ENCODE measurements at regions not wholly inside any gene's neighbourhood (a gene's known extent, or its start where the extent isn't known, plus 50 kb on each side); places are given as distances from the start of the nearest gene placed in this dataset.

DNA sequence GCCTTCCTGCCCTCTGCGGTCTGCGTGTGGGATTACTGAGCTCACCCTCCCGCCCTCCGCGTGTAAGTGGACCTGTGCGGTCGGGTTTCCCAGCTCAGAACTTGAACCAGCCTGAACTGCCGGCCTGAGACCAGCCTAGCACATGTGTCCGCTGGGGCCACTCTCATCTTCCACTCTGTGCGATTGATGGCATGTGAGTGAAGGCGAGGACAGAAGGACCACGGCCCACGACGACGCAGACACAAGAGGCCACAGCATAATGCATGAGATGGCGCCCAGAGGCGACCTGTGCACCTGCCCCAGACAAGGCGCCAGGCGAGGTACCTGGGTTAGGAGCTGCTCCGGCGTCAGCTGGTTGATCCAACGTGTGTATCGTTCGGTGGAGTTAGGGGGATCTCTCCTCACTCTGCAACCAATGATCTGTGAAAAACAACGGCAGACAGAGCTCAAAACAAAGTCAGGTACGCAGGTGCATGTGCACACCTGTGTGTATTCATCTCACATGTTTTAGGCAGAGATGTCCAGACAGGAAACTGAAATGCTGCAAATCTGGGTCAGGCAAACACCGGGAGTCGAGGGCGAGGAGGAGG, 74.5 kb upstream of the METRNL start:
- Histone ChIP-seq H3K9me2 (replicated peaks; ENCODE audit: insufficient read depth, low read length) (no peaks in the 10 kb centered on the region), H3K9me3 (replicated peaks; ENCODE audit: insufficient read depth, low read length) (no peaks in the 10 kb centered on the region), H3K9ac (ENCODE audit: low read length) (no peak overlapping the region), H3K4me3 (ENCODE audit: low read length) (no peak overlapping the region), H3F3A (ENCODE audit: insufficient read depth, low read length) (no peaks in the 10 kb centered on the region), H3K4me2 (ENCODE audit: low read depth, low read length) (no peak overlapping the region), H3K79me2 (ENCODE audit: low read length) (no peaks in the 10 kb centered on the region), H3K36me3 (replicated peaks; ENCODE audit: insufficient read depth, low read length) (no peaks in the 10 kb centered on the region), H4K20me1 (ENCODE audit: insufficient read depth, low read length) (no peaks in the 10 kb centered on the region), H3K27me3 (replicated peaks; ENCODE audit: insufficient read depth, low read length) (peaks cover 57% of the 10 kb centered on the region), H3K4me1 (ENCODE audit: low read length) (no peaks in the 10 kb centered on the region), H3K27ac (ENCODE audit: low read length) (no peak overlapping the region), H2AFZ (ENCODE audit: low read length) (no peak overlapping the region)
- DNase-seq = no peak
- TF ChIP-seq, protein P1, sequence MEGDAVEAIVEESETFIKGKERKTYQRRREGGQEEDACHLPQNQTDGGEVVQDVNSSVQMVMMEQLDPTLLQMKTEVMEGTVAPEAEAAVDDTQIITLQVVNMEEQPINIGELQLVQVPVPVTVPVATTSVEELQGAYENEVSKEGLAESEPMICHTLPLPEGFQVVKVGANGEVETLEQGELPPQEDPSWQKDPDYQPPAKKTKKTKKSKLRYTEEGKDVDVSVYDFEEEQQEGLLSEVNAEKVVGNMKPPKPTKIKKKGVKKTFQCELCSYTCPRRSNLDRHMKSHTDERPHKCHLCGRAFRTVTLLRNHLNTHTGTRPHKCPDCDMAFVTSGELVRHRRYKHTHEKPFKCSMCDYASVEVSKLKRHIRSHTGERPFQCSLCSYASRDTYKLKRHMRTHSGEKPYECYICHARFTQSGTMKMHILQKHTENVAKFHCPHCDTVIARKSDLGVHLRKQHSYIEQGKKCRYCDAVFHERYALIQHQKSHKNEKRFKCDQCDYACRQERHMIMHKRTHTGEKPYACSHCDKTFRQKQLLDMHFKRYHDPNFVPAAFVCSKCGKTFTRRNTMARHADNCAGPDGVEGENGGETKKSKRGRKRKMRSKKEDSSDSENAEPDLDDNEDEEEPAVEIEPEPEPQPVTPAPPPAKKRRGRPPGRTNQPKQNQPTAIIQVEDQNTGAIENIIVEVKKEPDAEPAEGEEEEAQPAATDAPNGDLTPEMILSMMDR (IDR thresholded peaks at IDR 0.05; ENCODE audit: low read length) = no peak
- no peak for TF ChIP-seq EZH2phosphoT487 (IDR thresholded peaks at IDR 0.05; ENCODE audit: low read length)
- no peak for TF ChIP-seq EZH2 (optimal IDR thresholded peaks at IDR 0.05; ENCODE audit: low read depth, low read length)

DNA sequence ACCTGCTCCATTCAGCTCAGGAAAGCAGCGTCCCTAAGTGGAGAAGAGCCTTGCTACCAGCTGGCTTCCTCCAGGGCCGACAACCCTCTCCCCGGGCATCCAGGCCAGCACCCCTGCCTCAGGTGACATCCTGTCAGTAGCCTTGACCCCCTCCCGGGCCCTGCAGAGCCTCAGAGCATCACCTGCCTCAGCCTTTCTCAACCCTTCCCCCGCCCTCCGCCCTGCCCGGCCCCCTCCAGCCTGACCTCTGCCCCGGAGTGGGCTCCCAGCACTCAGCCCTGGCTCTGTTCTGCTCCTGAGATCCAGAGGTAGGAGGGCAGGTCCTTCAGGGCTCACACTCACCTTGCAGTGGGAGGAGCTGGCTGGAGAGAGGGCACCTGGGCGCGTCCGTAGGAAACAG, 73.8 kb upstream of the METRNL start:
- no peak for DNase-seq
- H3K9me2 ChIP-seq (replicated peaks; ENCODE audit: insufficient read depth, low read length) = no peaks in the 10 kb centered on the region

DNA sequence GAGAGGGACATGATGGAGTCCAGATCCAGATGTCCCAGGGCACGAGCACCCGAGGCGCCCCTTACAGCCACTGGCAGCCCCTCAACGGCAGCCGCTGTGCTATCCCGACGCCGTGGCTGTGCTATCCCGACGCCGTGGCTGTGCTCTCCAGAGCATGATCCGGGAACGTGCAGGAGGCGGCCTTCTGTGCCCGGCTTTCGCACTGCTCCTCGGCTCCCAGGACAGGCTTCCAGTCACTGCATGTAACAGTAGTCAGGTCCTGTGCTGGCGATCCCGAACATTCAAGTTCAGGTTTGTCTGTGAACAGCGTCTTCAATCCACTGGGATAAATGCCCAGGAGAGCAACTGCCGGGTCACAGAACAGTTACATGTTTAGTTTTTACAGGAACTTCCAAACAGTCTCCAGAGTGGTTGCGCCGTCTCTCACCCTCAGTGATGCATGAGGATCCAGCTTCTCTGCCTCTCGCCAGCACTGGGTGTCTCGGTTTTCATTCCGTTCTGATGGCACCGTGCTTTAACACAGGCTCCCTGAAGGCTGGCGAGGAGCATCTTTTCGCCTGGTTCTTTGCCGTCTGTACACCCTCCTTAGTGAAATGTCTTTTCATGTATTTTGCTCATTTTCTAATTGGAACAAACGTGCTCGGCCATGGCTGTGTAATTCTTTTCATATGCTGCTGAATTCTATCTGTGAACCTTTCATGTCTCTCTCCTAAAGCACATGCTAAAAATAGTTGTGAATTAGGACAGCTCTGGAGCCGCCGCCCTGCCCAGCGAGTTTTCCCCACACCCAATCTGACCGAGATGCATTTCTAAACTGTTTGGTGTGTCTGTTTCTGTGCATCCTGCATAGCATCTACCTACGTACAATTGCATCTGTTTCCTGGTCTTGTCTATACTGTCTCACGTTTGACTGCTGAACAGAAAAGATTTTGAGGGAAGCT, 72.6 kb upstream of the METRNL start:
- peaks cover 59% of the 10 kb centered on the region for H3K27me3 ChIP-seq (replicated peaks; ENCODE audit: insufficient read depth, low read length)
- no peaks in the 10 kb centered on the region for H3K36me3 ChIP-seq (replicated peaks; ENCODE audit: insufficient read depth, low read length)
- H4K20me1 ChIP-seq (ENCODE audit: insufficient read depth, low read length) = no peaks in the 10 kb centered on the region
- H3K4me1 ChIP-seq (ENCODE audit: low read length) = no peaks in the 10 kb centered on the region
- DNase-seq = no peak
- no peaks in the 10 kb centered on the region for H3K9me3 ChIP-seq (replicated peaks; ENCODE audit: insufficient read depth, low read length)
- H3F3A ChIP-seq (ENCODE audit: insufficient read depth, low read length) = no peaks in the 10 kb centered on the region
- H3K27ac ChIP-seq (ENCODE audit: low read length) = no peak overlapping the region
- no peak overlapping the region for H2AFZ ChIP-seq (ENCODE audit: low read length)
- H3K79me2 ChIP-seq (ENCODE audit: low read length) = no peaks in the 10 kb centered on the region
- no peak overlapping the region for H3K9ac ChIP-seq (ENCODE audit: low read length)
- H3K4me2 ChIP-seq (ENCODE audit: low read depth, low read length) = no peak overlapping the region
- H3K4me3 ChIP-seq (ENCODE audit: low read length) = no peak overlapping the region
- H3K9me2 ChIP-seq (replicated peaks; ENCODE audit: insufficient read depth, low read length) = no peaks in the 10 kb centered on the region
- TF ChIP-seq EZH2phosphoT487 (IDR thresholded peaks at IDR 0.05; ENCODE audit: low read length) = no peak
- TF ChIP-seq, protein P1 (IDR thresholded peaks at IDR 0.05; ENCODE audit: low read length) = no peak
- TF ChIP-seq EZH2 (optimal IDR thresholded peaks at IDR 0.05; ENCODE audit: low read depth, low read length) = no peak

More for the DNA sequence above, 73.8 kb upstream of the METRNL start:
- Histone ChIP-seq H3K4me3 (ENCODE audit: low read length) (no peak overlapping the region), H4K20me1 (ENCODE audit: insufficient read depth, low read length) (no peaks in the 10 kb centered on the region), H3K27ac (ENCODE audit: low read length) (no peak overlapping the region), H3K79me2 (ENCODE audit: low read length) (no peaks in the 10 kb centered on the region), H3K4me2 (ENCODE audit: low read depth, low read length) (no peak overlapping the region), H3K9ac (ENCODE audit: low read length) (no peak overlapping the region), H3F3A (ENCODE audit: insufficient read depth, low read length) (no peaks in the 10 kb centered on the region), H3K27me3 (replicated peaks; ENCODE audit: insufficient read depth, low read length) (peaks cover 57% of the 10 kb centered on the region), H3K9me3 (replicated peaks; ENCODE audit: insufficient read depth, low read length) (no peaks in the 10 kb centered on the region), H2AFZ (ENCODE audit: low read length) (no peak overlapping the region), H3K4me1 (ENCODE audit: low read length) (no peaks in the 10 kb centered on the region), H3K36me3 (replicated peaks; ENCODE audit: insufficient read depth, low read length) (no peaks in the 10 kb centered on the region)
- TF ChIP-seq EZH2 (optimal IDR thresholded peaks at IDR 0.05; ENCODE audit: low read depth, low read length) (no peak), EZH2phosphoT487 (IDR thresholded peaks at IDR 0.05; ENCODE audit: low read length) (no peak)
- TF ChIP-seq, protein P1 (IDR thresholded peaks at IDR 0.05; ENCODE audit: low read length) = no peak

Measured in MM.1S (cell line).